BE2C (cell line): ENCODE measurements at regions not wholly inside any gene's neighbourhood (a gene's known extent, or its start where the extent isn't known, plus 50 kb on each side); places are given as distances from the start of the nearest gene placed in this dataset.

Source experiments
- DNase-seq: peaks from one replicate; pipeline ENCODE4 v3.0.0-alpha.2; 2020
- H3K27me3 ChIP-seq: fragments of 250-450 bp; sonication (Bioruptor Pico); 2 replicates; pipeline ENCODE4 v1.5.1; 2020; ENCODE audit warnings: mild to moderate bottlenecking
- H3K36me3 ChIP-seq: fragments of 250-450 bp; sonication (Bioruptor Pico); 2 replicates; pipeline ENCODE4 v1.5.1; 2020; ENCODE audit warnings: mild to moderate bottlenecking
- H3K4me1 ChIP-seq: fragments of 250-450 bp; sonication (Bioruptor Pico); 2 replicates; pipeline ENCODE4 v1.5.1; 2020
- H3K4me3 ChIP-seq: 2 replicates; pipeline ENCODE4 v1.5.1; 2011; ENCODE audit warnings: low read depth, low read length
- H3K9me3 ChIP-seq: fragments of 250-450 bp; sonication (Bioruptor Pico); 2 replicates; pipeline ENCODE4 v1.5.1; 2020
- TF ChIP-seq, protein P1 (sequence below): IDR thresholded peaks from 2 replicates; pipeline ENCODE4 v1.5.1; 2012; ENCODE audit warnings: mild to moderate bottlenecking, low read depth, low read length

DNA sequence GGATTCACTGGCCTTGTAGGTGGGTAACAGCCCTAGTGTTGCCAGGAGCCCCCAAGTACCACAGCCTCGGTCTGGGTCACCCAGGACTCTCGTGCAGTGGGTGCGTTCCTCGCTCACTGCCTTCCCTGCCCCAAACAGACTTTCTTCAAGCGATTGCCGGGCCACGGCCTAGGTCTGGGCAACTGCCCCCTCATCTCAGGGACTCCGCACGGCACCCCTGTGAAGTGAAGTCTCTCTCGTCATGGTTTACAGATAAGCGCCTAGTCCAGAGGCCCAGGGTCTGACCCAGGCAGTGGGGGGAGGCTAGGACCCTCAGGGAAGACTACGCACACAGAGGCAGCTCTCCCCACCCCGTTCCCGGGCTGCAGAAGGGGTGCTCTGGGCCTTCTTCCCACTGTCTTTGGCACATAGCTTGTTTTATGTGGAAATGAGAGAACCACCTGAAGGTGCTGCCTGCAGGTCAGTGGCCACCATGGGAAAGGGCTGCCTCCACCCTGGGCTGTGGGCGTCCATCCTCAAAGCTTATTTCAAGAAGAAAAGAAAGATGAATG, 220.8 kb downstream of the ERMARD start:
- no peaks in the 10 kb centered on the region for H3K9me3 ChIP-seq
- no peak for DNase-seq
- H3K4me1 ChIP-seq: no peaks in the 10 kb centered on the region
- H3K36me3 ChIP-seq: no peaks in the 10 kb centered on the region
- TF ChIP-seq, protein P1, sequence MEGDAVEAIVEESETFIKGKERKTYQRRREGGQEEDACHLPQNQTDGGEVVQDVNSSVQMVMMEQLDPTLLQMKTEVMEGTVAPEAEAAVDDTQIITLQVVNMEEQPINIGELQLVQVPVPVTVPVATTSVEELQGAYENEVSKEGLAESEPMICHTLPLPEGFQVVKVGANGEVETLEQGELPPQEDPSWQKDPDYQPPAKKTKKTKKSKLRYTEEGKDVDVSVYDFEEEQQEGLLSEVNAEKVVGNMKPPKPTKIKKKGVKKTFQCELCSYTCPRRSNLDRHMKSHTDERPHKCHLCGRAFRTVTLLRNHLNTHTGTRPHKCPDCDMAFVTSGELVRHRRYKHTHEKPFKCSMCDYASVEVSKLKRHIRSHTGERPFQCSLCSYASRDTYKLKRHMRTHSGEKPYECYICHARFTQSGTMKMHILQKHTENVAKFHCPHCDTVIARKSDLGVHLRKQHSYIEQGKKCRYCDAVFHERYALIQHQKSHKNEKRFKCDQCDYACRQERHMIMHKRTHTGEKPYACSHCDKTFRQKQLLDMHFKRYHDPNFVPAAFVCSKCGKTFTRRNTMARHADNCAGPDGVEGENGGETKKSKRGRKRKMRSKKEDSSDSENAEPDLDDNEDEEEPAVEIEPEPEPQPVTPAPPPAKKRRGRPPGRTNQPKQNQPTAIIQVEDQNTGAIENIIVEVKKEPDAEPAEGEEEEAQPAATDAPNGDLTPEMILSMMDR: no peak
- no peaks in the 10 kb centered on the region for H3K27me3 ChIP-seq
- H3K4me3 ChIP-seq: no peak overlapping the region

DNA sequence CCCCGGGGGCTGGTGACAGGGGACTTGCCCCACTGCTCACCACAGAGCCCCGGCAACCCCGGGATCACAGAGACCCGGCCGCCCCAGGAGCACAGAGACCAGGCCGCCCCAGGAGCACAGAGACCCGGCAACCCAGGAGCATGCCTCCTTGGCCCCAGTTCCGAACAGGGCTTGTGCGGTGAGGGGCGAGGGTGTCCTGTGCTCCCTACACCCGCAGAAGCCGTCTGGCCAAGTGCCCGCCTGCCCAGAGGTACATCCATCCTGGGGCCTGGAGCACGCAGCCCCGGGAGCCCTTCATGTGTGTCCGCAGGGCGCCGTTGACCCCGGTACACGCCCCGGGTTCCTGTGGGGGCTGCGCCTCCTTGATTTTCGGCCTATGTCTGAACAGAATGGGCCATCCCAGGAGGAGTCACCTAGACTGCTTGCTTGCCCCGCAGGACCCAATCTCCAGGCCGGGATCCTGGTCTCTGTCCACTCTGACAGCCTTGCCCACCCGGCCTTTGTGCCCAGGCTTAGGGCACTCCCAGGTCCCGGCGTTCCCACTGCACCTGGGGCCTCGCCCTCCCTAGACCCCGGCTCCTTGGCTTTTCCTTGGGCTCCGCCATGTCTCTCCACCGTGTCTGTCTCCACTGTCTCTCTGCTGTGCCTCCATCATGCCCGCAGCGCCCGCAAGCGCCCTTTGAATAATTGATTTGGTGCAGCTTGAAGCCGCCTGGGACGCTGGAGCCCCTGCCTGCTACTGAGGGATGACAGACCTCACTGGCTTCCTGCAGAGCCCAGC, 219.8 kb downstream of the ERMARD start:
- no peaks in the 10 kb centered on the region for H3K36me3 ChIP-seq
- no peaks in the 10 kb centered on the region for H3K27me3 ChIP-seq
- TF ChIP-seq, protein P1: no peak
- no peaks in the 10 kb centered on the region for H3K4me1 ChIP-seq
- H3K4me3 ChIP-seq: no peak overlapping the region
- DNase-seq: no peak
- no peaks in the 10 kb centered on the region for H3K9me3 ChIP-seq

DNA sequence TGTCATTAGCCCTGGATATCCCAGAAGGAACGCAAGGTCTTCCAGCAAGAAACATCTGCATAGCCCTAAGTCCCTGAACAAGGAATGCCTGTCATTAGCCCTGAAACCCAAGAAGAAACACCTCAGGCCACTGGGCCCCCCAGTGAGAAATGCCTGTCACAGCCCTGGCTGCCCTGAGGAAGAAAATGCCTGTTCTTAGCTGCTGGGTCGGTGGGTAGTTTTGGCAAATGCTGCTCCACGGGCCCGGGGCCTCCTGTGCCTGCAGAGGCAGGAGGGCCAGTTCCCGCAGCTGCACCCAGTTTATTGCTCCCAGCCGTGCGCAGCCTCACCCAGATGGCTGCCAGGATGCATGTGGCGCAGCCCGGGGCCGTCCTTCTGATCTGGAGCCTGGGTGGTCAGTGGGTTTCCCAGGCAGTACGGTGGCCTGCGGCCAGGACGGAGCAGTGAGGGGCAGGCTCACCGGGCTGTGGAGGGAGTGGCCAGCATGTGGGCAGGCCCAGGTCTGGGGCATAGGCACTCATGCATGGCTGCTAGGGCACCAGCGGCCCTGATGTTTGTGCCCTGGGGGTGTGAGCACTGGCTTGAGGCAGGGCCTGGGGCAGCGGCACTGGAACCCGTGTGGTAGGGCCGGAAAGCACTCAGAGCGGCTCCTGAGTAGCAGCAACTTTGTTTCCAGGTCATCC, 219.0 kb downstream of the ERMARD start:
- Histone ChIP-seq H3K27me3 (no peaks in the 10 kb centered on the region), H3K36me3 (no peaks in the 10 kb centered on the region), H3K4me1 (no peaks in the 10 kb centered on the region), H3K4me3 (no peak overlapping the region), H3K9me3 (no peaks in the 10 kb centered on the region)
- no peak for DNase-seq
- TF ChIP-seq, protein P1: no peak

DNA sequence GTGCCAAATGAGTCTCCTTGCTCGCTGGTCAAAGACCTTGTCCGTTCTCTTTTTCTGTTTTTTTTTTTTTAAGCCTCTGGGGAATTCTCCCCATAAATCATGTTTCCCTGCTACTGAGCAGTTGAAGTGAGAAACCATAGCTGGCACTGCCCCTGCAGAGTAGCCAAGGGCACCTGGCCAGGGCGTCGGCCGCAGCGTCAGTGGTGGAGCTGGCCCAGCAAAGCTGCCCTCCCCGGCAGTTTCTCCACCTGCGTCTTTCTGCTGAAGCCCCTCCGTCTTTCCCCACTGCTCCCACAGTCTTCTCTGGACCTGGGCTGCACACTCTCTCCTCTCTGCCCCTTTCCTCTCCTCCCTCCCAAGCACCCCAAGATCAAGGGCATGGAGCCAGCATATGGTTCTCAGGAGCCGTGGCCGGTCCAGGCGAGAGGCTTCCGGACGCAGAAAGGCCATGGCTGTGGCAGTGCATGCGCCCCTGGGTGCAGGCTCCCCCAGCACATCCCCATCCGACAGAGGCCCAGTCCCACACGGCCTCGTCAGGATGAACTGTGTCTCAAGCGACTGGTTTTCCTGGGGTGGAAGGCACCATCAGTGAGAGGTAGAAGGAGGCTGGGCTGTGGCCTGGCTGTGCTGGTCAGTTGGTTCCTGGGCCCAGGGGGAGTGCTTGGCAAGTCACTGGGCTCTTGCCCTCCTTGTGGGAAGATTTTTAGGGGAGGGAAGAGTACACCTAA, 218.1 kb downstream of the ERMARD start:
- TF ChIP-seq, protein P1: no peak
- H3K4me3 ChIP-seq: no peak overlapping the region
- no peaks in the 10 kb centered on the region for H3K36me3 ChIP-seq
- no peak for DNase-seq
- H3K27me3 ChIP-seq: no peaks in the 10 kb centered on the region
- no peaks in the 10 kb centered on the region for H3K9me3 ChIP-seq
- H3K4me1 ChIP-seq: no peaks in the 10 kb centered on the region

DNA sequence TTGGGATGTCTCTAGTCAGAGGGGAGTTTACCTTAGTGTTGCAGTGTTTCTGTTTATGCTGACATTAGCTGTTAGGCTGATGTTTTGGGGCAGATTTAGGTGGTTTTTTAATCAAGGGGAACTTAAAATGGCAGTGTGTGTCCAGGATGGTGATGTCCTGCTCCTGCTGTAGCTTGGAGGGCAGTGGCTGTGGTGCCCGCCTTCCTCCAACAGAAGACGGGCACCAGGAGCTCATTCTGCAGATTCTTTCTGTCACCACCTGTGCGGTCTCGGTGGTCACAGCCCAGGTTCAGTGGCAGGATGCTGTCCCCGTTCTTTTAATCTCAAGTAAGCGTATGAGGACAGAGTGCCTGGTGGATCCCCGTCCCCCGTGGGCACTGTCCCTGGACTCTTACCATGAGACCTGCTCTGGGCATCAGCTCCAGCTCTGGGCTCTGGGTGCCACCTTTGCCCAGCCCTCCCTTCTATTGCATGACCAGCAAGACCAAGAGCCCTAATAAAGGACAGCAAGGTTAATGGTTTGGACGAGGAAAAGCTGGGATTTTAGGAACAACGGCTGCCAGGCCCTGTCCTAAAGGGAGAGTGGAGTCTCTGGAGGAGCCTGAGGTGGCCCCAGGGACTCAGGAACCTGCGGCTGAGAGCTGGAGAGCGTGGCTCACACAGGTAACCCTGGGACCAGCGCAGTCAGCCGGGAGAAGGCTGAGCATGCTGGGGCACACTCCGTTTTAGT, 217.3 kb downstream of the ERMARD start:
- Histone ChIP-seq H3K36me3 (no peaks in the 10 kb centered on the region), H3K27me3 (no peaks in the 10 kb centered on the region), H3K4me3 (no peak overlapping the region), H3K4me1 (no peaks in the 10 kb centered on the region), H3K9me3 (no peaks in the 10 kb centered on the region)
- DNase-seq: no peak
- TF ChIP-seq, protein P1: no peak
